NCI-H1105 treated with DMSO at 0.1 percent for 48 hours (cell line): ENCODE measurements at regions not wholly inside any gene's neighbourhood (a gene's known extent, or its start where the extent isn't known, plus 50 kb on each side); places are given as distances from the start of the nearest gene placed in this dataset.
"Not testable (repeated sequence)": the region's sequence is repeated elsewhere in the genome, so short reads cannot be mapped to it uniquely, and the experiment has no call there.

Experiments
- DNase-seq: peaks from one replicate; lab custom pipeline; 2025; lab: John Stamatoyannopoulos, UW

DNA sequence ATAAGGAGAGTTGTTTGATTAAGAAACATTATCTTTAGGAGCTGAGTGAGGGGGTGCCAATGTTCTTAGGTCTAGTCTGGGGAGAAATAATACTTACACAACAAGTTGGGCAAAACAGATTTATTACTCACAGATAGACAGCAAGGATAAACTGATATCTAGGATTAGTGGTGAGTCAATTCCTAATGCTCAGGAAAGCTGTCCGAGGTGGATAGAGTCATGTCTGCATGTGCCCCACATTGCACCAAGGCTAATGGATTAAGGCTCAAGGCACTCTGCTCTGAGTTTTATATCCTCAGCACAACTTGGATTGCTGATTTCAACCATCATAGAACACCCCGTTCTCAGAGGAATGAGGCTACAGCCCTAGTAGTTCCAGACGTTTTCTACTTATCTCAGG is 1042.3 kb downstream of the OTOL1 start:
- no peak for DNase-seq

DNA sequence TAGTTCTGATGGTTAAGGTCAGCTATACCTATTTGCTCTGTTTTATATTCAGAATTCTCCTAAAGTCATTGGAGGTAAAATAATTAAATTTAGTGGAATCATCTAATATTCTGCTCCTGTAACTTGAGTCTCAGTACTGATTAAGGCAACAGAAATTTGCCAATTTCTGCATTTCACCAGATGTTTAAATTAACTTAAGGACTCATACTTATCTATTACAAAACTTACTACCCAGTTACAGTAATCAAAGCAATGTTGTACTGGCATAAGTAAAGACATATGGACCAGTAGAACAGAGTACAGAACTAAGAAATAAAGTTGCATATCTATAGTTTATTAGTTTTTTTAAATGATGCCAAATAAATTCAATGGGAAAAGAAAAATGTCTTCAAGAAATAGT is 1043.8 kb downstream of the OTOL1 start:
- DNase-seq, result no peak

DNA sequence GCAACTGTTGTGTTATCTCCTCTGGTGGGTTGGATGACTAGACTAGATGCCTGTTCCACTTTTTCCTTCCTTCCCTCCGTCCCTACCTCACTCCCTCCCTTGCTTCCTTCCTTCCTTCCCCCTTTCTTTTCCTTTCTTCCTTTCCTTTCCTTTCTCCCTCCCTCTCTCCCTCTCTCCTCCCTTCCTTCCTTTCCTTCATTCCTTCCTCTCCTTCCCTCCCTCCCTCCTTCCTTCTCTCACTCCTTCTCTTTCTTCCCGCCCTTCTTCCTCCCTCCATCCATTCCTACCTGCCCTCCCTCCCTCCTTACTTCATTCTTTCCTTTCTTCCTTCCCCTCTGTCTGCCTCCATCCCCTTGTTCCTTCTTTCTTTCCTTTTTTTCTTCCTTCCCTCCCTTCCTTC is 1045.3 kb downstream of the OTOL1 start:
- DNase-seq, result no peak

GRCh38 chr3:162544246-162544645 is 1047.6 kb downstream of the OTOL1 start:
- DNase-seq, result no peak

GRCh38 chr3:162546910-162547309 is 1050.3 kb downstream of the OTOL1 start:
- DNase-seq, result no peak

GRCh38 chr3:162547321-162547720 is 1050.7 kb downstream of the OTOL1 start:
- DNase-seq, result no peak

- DNase-seq, result no peak
These were observed 1059.2 kb downstream of the OTOL1 start for GRCh38 chr3:162555761-162556160.

- no peak for DNase-seq
These were observed 1061.4 kb downstream of the OTOL1 start for GRCh38 chr3:162558016-162558415.

GRCh38 chr3:162568706-162569105 is 1072.1 kb downstream of the OTOL1 start:
- no peak for DNase-seq

DNA sequence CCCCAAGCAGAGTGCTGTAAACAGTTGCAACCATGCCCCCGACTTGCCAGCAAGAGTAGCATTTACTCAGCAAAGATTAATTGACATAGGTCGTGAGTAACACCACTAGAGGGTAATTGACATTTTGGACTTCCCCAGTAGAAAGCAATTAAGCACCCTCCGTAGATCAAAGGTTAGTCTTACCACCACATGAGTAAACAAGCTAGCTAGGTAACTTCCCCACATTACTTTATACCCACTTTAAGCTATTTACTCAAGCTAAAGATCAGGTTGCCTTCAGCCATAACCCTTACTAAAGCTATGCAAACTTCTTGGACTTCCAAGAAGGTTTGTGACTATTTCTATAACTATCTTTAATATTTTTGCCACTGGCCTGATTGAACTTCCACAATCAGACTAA is 1072.7 kb downstream of the OTOL1 start:
- no peak for DNase-seq

DNA sequence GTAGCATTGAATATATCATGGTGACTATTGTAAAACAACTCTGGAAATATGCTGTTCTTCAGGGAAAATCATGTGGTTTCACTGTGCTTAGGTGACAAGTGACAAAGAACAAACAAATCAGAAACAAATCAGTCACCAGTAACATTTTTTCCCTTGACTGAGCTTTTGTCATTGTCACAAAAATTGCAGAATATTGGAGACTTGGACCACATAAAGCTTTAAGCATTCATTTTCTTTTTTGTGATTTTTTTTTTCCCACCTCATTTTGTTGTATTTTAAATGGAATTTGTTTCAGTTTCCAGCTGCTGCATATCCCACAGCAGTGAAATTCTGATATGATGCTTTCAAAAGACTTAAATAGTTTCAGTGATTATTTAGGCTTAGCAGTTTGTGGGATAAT is 1088.4 kb downstream of the OTOL1 start:
- DNase-seq, result no peak

DNA sequence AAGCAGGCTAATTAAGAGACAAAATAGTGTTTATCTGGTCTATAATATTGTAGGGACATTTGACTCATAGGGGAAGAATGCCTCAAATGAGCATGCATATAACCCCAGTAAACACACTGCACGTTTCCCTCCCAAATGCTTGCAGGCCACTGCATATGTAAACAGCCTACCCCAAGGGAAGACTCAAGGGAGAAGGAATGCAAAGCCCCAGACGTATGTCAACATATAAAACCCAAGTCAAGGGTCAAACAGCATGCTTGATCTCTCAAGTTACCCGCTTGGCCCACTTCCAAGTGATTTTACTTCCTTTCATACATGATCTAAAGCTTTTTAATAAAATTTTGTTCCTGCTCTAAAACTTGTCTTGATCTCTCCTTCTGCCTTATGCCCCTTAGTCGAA is 1090.0 kb downstream of the OTOL1 start:
- DNase-seq, result no peak

DNA sequence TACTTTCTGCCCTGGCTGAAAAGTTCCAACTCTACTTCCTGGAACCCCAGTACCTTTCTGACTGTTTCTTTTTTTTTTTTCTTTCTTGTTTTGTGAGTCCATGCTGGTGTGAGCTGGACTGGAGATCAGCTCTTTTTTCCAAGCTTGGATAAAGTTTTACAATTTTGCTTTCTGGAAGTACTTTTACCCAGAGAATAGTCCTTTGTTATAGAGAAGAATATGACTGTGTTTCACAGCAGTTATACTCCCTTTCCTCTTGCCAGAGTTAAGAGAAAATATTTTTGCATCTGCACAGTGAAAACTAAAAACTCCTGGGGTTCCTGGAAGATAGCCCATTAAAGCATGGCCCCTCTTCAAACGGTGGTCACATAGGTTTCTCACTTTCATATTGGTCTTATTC is 1100.6 kb downstream of the OTOL1 start:
- DNase-seq, result no peak

- DNase-seq, result peak; percentile 96
These were observed 1101.9 kb downstream of the OTOL1 start for GRCh38 chr3:162598500-162598899.

- not testable (repeated sequence) for DNase-seq
These were observed 1103.1 kb downstream of the OTOL1 start for GRCh38 chr3:162599742-162600141.

DNA sequence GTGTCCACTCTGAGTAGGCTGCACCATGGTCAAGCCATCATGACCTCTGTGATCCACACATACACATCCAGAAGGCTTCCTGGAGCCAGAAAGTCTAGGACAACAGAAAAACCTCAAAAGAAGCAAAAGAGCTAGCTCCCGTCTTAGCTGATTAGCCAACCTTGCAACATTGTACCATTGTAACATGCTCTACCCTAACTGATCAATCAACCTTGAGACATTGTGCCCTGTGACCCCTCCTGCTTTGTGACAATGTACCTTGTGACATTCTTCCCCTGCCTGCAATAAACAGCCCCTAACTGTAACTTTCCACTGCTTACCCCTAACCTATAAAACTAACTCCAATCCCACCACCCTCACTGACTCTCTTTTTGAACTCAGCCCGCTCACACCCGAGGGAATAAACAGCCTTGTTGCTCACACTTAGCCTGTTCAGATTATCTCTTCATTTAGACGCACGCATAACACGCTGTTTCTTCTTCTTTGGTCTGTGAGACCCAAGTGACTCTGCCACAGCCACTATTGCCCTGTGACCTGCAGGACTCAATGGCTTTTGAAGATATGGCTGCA is 1104.6 kb downstream of the OTOL1 start:
- DNase-seq, result no peak

DNA sequence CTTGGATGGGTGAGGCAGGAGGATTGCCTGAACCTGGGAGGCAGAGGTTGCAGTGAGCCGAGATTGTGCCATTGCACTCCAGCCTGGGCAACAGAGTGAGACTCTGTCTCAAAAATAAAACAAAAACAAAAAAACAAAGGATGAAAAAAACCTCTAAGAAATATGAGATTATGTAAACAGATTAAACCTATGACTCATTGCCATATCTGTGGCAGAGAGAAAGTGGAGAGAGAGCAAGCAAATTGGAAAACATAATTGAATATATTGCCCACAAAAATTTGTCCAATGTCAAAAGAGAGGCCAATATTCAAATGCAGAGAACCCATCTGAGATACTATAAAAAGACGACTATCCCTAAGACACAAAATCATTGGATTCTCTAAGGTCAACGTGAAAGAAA is 1106.0 kb downstream of the OTOL1 start:
- no peak for DNase-seq

DNA sequence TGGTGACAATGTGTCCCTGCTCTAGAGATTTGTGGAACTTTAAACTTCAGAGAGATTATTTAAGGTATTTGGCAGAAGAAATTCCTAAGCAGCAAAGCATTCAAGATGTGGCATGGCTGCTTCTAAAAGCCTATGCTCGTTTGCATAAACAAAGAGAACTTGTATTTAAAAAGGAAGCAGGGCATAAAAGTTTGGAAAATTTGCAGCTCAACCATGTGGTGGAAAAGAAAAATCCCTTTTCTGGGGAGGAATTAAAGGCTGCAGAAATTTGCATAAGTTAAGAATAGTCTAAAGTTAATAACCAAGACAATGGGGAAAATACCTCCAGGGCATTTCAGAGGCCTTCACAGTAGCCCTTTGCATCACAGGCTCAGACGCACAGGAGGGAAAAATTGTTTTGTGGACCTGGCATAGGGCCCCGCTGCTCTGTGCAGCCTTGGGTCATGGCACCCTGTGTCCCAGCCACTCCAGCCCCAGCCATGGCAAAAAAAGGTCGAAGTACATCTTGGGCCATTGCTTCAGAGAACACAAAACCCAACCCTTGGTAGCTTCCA is 1109.1 kb downstream of the OTOL1 start:
- DNase-seq, result no peak

GRCh38 chr3:162610261-162610660 is 1113.7 kb downstream of the OTOL1 start:
- no peak for DNase-seq

DNA sequence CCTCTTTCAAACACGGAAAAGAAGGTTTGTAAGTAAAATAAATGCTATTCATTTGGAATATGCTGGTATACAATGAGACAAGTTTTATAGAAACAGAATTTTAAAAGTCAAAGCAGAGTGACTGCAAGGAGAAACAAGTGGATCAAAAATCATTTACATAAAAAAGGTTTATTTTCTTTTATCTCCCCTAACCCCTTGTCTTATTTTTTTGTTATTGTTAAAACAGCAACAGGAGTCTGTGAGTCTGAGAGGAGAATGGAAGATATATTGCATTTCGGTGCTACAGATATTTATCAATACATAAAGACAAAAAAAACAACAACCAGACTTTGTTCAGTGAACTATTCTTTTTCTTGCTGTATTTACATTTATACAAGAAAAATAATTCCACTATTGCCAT is 1116.4 kb downstream of the OTOL1 start:
- DNase-seq, result no peak

DNA sequence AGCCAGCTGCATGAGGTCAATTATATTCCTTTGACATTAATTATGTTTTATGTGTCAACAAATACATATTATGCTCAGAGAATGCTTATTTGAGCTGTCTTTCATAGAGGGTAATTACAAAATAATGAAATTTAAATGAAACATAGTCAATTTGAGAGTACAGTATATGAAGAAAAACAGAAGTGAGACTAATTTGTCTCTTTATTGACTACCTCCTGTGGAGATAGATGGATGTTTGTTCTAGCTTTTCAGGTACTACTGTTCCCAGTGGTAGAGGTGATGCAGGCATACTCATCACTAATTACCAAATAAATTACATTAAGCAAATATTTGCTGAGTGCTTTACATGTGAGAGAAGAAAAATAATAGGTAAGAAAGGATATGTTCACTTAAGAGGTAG is 1129.6 kb downstream of the OTOL1 start:
- peak; percentile 100 for DNase-seq

- no peak for DNase-seq
These were observed 1131.9 kb downstream of the OTOL1 start for GRCh38 chr3:162628531-162628930.

DNA sequence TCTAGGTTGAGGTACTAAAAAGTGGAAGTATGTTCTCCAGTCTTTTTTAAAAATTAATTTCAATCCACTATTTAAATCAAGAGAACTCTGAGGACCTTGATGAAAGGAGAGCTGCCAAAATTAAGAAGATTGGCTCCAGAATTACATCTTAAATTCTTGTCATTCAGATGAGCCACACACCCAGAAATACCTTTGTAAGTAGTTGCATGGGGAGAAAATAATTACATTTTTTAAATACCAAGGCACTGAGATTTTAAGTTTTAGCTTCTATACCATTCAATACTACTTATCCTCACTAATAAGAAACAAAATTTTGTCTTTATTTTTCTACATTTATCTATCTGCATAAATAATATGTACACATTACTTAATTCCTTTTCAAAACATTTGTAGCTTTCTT is 1132.8 kb downstream of the OTOL1 start:
- DNase-seq, result no peak

DNA sequence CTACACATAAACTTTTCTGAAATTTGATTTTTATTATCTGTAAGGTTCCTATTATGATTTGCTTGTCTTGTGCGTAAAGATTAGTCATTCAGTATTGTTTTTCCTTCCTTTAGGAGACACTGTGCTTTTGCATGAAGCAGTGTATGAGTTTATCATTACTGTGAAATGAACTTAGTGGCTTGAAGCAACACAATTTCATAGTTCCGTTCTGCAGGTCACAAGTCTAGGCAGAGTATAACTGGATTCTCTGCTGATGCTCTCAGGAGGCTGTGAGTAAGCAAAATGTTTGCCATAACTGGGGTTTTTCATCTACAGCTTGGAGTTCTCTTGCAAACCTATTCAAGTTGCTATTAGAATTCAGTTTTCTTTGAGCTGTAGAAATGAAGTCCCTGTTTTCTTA is 1136.1 kb downstream of the OTOL1 start:
- DNase-seq, result no peak

DNA sequence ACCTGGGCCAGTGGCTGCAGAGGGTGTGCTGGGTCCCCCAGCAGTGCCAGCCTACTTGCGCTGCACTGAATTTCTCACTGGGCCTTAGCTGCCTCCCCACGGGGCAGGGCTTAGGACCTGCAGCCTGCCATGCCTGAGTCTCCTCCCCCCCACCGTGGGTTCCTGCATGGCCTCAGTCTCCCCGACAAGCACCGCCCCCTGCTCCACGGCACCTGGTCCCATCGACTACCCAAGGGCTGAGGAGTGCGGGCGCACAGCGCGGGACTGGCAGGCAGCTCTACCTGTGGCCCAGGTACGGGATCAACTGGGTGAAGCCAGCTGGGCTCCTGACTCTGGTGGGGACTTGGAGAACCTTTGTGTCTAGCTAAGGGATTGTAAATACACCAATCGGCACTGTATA is 1143.6 kb downstream of the OTOL1 start:
- not testable (repeated sequence) for DNase-seq
